ENCODE measurements at regions not wholly inside any gene's neighbourhood (a gene's known extent, or its start where the extent isn't known, plus 50 kb on each side); places are given as distances from the start of the nearest gene placed in this dataset.
"Not testable (repeated sequence)": the region's sequence is repeated elsewhere in the genome, so short reads cannot be mapped to it uniquely, and the experiment has no call there.

DNA sequence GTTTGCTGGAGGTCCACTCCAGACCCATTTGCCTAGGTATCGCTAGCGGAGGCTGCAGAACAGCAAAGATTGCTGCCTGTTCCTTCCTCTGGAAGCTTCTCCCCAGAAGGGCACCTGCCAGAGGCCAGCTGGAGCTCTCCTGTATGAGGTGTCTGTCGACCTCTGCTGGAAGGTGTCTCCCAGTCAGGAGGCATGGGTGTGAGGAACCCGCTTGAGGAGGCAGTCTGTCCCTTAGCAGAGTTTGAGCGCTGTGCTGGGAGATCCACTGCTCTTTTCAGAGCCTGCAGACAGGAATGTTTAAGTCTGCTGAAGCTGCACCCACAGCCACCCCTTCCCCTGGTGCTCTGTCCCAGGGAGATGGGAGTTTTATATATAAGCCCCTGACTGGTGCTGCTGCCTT lies 335.0 kb upstream of the DNAJC19 start:
- H3K36me3 Mint-ChIP-seq (ENCODE audit: low read depth); H3K9me3 Mint-ChIP-seq; POLR2A ChIA-PET; H3K27me3 Mint-ChIP-seq; CTCF ChIA-PET; H3K27ac Mint-ChIP-seq; H3K4me1 Mint-ChIP-seq; DNase-seq; H3K4me3 Mint-ChIP-seq: not testable (repeated sequence)

DNA sequence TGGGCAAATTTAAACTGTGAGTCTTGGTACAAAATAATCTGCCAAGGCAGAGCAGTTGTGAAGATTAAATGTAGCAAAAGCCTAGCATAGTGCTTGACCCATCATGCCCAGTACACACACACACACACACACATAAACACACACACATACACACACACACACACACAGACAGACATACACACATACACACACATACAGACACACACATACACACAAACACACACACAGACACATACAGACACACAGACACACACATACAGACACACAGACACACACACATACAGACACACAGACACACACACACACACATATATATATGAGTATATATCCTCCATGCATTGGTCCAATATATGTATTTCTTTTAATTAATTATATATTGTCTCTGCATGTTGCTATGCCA lies 328.8 kb upstream of the DNAJC19 start:
- DNase-seq, result no peak
- Mint-ChIP-seq H3K9me3 (peaks cover 2% of the 10 kb centered on the region), H3K27me3 (no peaks in the 10 kb centered on the region), H3K27ac (no peak overlapping the region), H3K4me3 (no peak overlapping the region), H3K36me3 (ENCODE audit: low read depth) (no peaks in the 10 kb centered on the region), H3K4me1 (no peaks in the 10 kb centered on the region)
- ChIA-PET CTCF (no interaction called here), POLR2A (no interaction called here)

DNA sequence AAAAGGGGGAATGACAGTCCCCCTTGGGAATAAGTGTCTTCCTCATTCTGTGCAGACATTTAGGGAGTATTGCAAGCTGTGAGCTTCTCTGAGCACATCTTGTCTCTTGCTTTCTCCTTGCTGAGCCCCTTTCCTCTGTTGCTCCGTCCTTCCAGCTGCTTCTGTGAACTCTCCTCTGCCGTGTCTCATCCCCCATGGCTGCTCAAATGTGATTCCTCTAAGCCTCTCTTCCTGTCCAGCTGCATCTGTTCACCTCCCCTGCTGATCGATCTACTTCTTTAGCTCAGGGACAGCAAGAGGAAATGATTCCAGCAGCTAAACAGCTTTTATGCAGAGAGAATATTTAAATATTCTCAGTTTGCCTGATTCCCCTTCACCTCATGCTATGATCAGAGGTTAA lies 328.0 kb upstream of the DNAJC19 start:
- no peaks in the 10 kb centered on the region for H3K27me3 Mint-ChIP-seq
- H3K36me3 Mint-ChIP-seq (ENCODE audit: low read depth), result no peaks in the 10 kb centered on the region
- H3K4me3 Mint-ChIP-seq, result no peak overlapping the region
- H3K27ac Mint-ChIP-seq, result no peak overlapping the region
- no peak for DNase-seq
- peaks cover 2% of the 10 kb centered on the region for H3K9me3 Mint-ChIP-seq
- no peaks in the 10 kb centered on the region for H3K4me1 Mint-ChIP-seq
- POLR2A ChIA-PET, result no interaction called here
- CTCF ChIA-PET, result no interaction called here

DNA sequence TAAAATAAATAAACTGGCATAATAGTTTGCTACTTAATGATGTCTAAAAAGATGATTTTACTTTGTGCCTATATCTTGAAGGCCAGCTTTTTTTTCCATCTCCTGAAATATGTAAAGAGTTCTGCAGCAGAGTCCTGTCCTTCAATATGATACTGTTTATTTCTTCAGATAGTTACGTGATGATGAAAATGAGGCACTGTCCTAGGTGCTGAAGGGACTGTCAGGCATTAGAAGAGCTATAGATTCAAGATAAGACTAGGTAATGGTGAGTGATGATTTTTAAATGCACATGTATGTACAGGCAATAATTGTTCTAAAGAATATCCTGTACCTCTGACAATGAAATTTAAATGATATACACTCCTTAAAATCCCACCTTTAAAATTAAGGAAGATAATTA lies 326.9 kb upstream of the DNAJC19 start:
- H3K27ac Mint-ChIP-seq, result no peak overlapping the region
- no peak overlapping the region for H3K4me3 Mint-ChIP-seq
- ChIA-PET CTCF (no interaction called here), POLR2A (no interaction called here)
- no peaks in the 10 kb centered on the region for H3K27me3 Mint-ChIP-seq
- DNase-seq, result no peak
- peaks cover 2% of the 10 kb centered on the region for H3K9me3 Mint-ChIP-seq
- no peaks in the 10 kb centered on the region for H3K36me3 Mint-ChIP-seq (ENCODE audit: low read depth)
- H3K4me1 Mint-ChIP-seq, result no peaks in the 10 kb centered on the region

DNA sequence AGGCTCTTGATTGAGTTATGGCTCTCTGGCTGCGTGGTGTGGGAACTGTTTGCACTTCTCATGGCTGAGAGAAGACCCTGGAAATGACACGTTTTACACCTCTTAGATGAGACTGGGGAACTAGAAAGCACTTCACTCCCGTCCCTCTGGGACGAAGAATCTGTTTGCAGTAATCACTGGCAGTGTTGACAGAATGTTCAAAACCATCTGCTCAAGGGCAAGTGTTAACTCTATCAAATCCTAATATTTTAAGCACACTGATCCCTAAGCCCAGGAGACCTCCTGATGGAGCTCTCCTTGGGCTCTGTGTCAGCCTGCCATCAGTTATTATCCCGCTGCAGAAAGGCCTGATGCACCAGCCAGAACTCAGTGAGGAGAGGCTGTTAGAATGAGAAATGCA lies 323.8 kb upstream of the DNAJC19 start:
- Mint-ChIP-seq H3K4me3 (no peak overlapping the region), H3K36me3 (ENCODE audit: low read depth) (no peaks in the 10 kb centered on the region), H3K9me3 (peaks cover 2% of the 10 kb centered on the region), H3K27ac (no peak overlapping the region), H3K27me3 (no peaks in the 10 kb centered on the region), H3K4me1 (no peaks in the 10 kb centered on the region)
- DNase-seq, result no peak
- ChIA-PET CTCF (no interaction called here), POLR2A (no interaction called here)

DNA sequence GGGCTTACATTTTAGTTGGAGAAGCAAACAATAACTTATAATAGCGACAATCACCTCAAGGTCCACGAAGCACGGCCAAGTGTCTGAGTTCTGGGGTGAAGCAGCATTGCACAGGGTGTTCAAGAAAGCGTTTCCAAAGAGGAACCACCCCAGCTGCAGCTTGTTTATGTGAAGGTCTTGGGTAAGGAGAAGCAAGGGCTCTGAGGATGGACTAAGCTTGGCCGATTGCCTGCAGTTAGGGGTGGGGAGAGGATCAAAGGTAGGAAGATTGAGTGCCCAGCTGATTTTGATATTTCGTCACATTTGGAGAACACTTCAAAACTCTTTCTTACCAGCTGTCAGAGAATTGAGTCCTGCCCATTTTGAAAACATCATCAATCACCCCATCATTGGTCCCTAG lies 321.6 kb upstream of the DNAJC19 start:
- Mint-ChIP-seq H3K4me3 (no peak overlapping the region), H3K4me1 (no peaks in the 10 kb centered on the region), H3K27me3 (no peaks in the 10 kb centered on the region), H3K36me3 (ENCODE audit: low read depth) (no peaks in the 10 kb centered on the region), H3K27ac (no peak overlapping the region), H3K9me3 (no peaks in the 10 kb centered on the region)
- POLR2A ChIA-PET, result no interaction called here
- CTCF ChIA-PET, result no interaction called here
- DNase-seq, result no peak

DNA sequence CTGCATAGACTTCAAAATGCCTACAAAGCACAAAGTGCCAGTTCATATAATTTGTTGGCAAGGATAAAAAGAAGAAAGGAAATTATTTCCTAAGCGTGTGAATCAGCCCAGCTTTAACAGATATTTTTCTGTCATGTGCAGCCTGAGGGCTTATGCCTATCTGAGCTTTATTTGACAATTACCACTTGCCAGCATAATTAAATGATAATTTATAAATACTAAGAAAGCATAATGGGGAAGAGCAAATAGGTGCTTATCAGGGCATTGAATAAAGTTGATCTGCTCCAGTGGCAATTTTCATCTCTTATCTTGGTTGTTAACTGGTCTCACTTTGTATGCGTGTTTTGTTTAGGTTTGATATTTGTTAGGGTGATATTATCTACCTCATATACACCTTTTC lies 313.4 kb upstream of the DNAJC19 start:
- ChIA-PET CTCF (no interaction called here), POLR2A (no interaction called here)
- no peak for DNase-seq
- Mint-ChIP-seq H3K4me1 (no peaks in the 10 kb centered on the region), H3K9me3 (no peaks in the 10 kb centered on the region), H3K27me3 (no peaks in the 10 kb centered on the region), H3K4me3 (no peak overlapping the region), H3K36me3 (ENCODE audit: low read depth) (no peaks in the 10 kb centered on the region), H3K27ac (no peak overlapping the region)

DNA sequence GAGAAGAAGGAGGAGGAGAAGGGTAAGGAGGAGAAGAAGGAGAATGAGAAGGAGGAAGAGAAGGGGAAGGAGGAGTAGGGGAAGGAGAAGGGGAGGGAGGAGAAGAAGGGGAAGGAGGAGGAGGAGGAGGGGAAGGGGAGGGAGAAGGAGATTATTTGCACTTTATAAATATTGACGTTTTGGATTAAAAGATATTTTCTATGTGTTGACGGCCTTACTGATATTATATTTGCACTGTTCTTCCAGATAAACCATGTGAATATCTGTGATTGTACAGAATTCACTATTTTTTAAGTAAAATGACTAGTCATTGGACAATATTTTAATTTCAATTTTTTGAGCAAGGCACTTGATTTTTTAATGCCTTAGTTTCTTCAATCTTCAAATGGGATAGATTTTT lies 310.5 kb upstream of the DNAJC19 start:
- CTCF ChIA-PET, result no interaction called here

DNA sequence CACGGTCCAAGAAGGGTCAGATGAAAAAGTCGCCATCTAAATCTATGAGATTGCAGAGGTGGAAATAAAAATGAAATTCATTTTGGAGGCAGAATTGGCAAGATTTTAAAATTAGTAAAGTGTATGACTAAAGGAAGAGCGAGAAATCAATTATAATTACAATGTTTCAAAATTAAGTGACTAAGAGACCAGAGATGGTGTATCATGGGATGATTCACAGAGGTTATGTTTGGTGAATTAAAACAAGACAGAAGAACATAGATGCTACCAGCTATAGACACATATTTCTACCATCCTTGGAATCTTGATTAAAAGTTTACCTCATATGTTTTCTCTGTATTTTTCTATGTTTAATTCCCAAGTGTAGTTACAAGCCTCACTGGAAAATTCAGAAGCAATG lies 308.9 kb upstream of the DNAJC19 start:
- no peak for DNase-seq
- POLR2A ChIA-PET, result no interaction called here
- CTCF ChIA-PET, result no interaction called here
- Mint-ChIP-seq H3K4me3 (no peak overlapping the region), H3K9me3 (no peaks in the 10 kb centered on the region), H3K4me1 (no peaks in the 10 kb centered on the region), H3K36me3 (ENCODE audit: low read depth) (no peaks in the 10 kb centered on the region), H3K27me3 (no peaks in the 10 kb centered on the region), H3K27ac (no peak overlapping the region)

More for the DNA sequence above, 310.5 kb upstream of the DNAJC19 start:
- H3K27ac Mint-ChIP-seq, result no peak overlapping the region
- POLR2A ChIA-PET, result no interaction called here
- no peaks in the 10 kb centered on the region for H3K36me3 Mint-ChIP-seq (ENCODE audit: low read depth)
- no peaks in the 10 kb centered on the region for H3K27me3 Mint-ChIP-seq
- no peak overlapping the region for H3K4me3 Mint-ChIP-seq
- no peak for DNase-seq
- no peaks in the 10 kb centered on the region for H3K4me1 Mint-ChIP-seq
- no peaks in the 10 kb centered on the region for H3K9me3 Mint-ChIP-seq

DNA sequence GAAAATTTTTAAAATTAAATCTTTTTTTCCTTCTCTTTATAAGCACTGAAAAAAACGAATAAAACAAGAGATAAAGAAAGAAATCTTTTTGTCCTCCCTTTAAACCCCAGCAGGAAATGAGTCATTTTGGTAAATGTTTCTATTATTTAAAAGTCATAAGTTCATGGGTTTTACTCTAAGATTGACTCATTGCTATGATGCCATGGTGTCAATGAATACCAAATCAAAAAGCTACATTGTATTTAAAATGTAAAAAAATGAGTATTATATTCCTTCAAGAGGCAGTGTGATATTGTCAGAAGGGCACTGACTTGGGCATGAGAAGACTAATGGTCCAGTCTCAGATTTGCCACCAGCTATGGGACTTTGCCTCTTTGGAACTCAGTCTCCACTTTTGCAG lies 303.4 kb upstream of the DNAJC19 start:
- no peak overlapping the region for H3K27ac Mint-ChIP-seq
- H3K4me1 Mint-ChIP-seq, result no peaks in the 10 kb centered on the region
- DNase-seq, result no peak
- ChIA-PET POLR2A (no interaction called here), CTCF (no interaction called here)
- H3K4me3 Mint-ChIP-seq, result no peak overlapping the region
- H3K9me3 Mint-ChIP-seq, result no peaks in the 10 kb centered on the region
- H3K27me3 Mint-ChIP-seq, result no peaks in the 10 kb centered on the region
- no peaks in the 10 kb centered on the region for H3K36me3 Mint-ChIP-seq (ENCODE audit: low read depth)

DNA sequence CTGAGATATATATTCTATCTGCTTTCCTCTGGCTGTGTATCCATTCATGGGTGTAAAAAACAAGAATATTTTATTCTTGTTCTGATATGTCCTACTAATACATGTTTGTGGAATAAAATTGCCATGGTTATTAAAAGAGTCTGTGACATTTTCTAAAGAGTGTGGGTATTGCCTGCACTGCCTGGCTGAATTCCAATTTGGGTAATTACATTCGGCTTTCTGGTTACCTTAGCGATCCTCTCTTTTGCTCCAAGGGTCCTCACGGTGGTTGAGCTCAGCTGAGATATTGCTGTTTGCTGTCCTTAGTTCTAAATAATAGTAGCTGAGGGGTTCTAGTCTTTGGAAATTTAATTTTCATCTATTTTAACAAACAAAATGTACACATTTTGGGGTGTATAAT lies 301.4 kb upstream of the DNAJC19 start:
- no peaks in the 10 kb centered on the region for H3K4me1 Mint-ChIP-seq
- ChIA-PET POLR2A (no interaction called here), CTCF (no interaction called here)
- H3K9me3 Mint-ChIP-seq, result no peaks in the 10 kb centered on the region
- H3K27ac Mint-ChIP-seq, result no peak overlapping the region
- DNase-seq, result no peak
- no peak overlapping the region for H3K4me3 Mint-ChIP-seq
- no peaks in the 10 kb centered on the region for H3K27me3 Mint-ChIP-seq
- no peaks in the 10 kb centered on the region for H3K36me3 Mint-ChIP-seq (ENCODE audit: low read depth)

DNA sequence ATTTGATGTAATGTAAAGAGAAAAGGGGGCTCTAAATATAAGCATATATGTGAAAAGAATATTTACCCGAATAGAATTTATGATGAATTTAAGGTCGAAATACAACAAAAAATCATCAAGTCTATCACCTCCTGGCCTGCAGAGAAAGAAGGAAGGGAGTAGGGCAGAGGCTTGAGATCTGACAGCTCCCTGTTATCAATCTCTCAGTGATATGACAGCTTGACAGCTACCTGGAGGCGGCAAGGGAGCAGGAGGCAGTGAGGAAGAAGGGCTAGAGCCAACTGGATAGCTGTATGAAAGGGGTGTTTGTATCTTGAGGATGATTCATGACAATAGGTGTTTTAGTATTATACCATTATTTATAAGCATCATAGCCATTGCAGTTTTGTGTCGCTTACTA lies 299.8 kb upstream of the DNAJC19 start:
- Mint-ChIP-seq H3K36me3 (ENCODE audit: low read depth) (no peaks in the 10 kb centered on the region), H3K9me3 (no peaks in the 10 kb centered on the region), H3K4me3 (no peak overlapping the region), H3K27ac (no peak overlapping the region), H3K27me3 (no peaks in the 10 kb centered on the region), H3K4me1 (no peaks in the 10 kb centered on the region)
- CTCF ChIA-PET, result no interaction called here
- DNase-seq, result no peak
- POLR2A ChIA-PET, result no interaction called here

DNA sequence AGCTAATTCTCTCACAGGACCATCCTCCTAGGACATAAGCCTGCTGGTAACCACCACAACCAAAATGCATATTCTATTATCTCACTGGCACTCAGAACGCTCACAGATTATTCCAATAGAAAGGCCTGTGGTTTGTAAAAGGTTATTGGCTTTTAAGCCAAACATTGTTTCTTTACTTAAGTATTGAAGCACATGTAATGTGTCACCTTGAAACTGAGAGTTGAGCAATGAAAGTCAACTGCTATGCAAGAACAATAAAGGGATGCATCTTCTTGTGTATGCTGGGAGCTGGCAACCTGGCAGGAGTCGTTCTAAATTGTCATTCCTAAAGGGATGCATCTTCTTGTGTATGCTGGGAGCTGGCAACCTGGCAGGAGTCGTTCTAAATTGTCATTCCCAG lies 298.6 kb upstream of the DNAJC19 start:
- Mint-ChIP-seq H3K4me3 (no peak overlapping the region), H3K36me3 (ENCODE audit: low read depth) (no peaks in the 10 kb centered on the region), H3K27ac (no peak overlapping the region), H3K4me1 (no peaks in the 10 kb centered on the region), H3K9me3 (no peaks in the 10 kb centered on the region), H3K27me3 (no peaks in the 10 kb centered on the region)
- POLR2A ChIA-PET, result no interaction called here
- DNase-seq, result no peak
- CTCF ChIA-PET, result no interaction called here

DNA sequence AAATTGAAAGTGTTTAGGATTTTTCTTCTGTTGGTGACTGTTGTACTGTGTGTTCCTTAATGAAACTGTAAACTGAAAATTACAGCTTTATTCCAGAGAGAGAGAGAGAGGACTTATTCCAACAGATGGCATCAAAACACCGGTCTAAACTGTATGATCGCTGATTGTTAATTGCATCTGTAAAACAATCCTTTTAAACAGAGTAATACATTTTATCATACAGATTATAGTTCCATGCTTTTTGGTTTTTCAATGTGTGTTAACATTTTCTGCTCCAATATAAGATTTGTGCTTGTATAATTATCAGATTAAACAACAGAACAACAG lies 289.7 kb upstream of the DNAJC19 start:
- H3K9me3 Mint-ChIP-seq, result no peaks in the 10 kb centered on the region
- no peak for DNase-seq
- POLR2A ChIA-PET, result no interaction called here
- no peak overlapping the region for H3K4me3 Mint-ChIP-seq
- H3K27me3 Mint-ChIP-seq, result no peaks in the 10 kb centered on the region
- no peaks in the 10 kb centered on the region for H3K36me3 Mint-ChIP-seq (ENCODE audit: low read depth)
- H3K4me1 Mint-ChIP-seq, result no peaks in the 10 kb centered on the region
- no peak overlapping the region for H3K27ac Mint-ChIP-seq
- CTCF ChIA-PET, result interaction anchor here (0.9 kb wide), 1 partner anchor 20 kb away, joined by 3 read pairs; no protein-coding TSS in a partner anchor

DNA sequence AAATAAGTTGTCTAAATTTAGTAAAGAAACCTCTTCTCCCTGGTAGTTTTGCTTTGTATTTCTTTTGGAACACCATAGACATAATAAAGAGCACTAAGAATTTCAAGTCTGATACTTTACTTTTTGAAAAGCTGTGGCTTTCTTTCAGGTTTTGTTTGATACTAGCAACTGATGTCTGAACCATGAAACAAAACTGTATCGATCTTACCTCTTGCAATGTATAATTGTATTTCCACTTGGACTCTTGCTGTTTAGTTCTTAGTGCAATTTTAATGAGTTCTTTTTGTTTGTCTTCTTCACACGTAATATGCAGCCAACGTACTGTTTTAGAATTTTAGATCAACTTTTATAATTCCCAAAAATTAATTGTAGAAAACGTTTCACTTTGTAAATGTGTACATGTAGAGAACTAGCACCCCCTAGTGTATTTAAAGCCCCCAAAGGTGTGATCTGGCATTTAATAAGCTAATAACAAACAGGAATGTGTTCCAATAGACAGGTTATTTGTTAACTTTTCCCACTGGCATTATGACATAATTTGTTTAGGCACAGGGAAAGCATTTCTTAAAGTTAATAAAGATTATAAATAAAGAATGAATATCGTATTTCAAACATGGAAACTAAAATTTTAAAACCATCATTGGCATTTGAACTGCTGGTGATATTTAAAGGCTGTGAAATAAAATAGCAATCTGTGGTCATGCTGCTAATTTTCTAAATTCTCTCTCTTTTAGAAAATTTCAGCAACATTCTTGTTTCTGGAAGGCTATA lies 289.1 kb upstream of the DNAJC19 start:
- H3K4me1 Mint-ChIP-seq, result no peaks in the 10 kb centered on the region
- no peaks in the 10 kb centered on the region for H3K36me3 Mint-ChIP-seq (ENCODE audit: low read depth)
- no peaks in the 10 kb centered on the region for H3K9me3 Mint-ChIP-seq
- H3K27me3 Mint-ChIP-seq, result no peaks in the 10 kb centered on the region
- no peak overlapping the region for H3K27ac Mint-ChIP-seq
- CTCF ChIA-PET, result interaction anchor here (0.9 kb wide), 1 partner anchor 19 kb away, joined by 3 read pairs; no protein-coding TSS in a partner anchor
- no peak overlapping the region for H3K4me3 Mint-ChIP-seq
- POLR2A ChIA-PET, result no interaction called here
- no peak for DNase-seq

All from activated CD4-positive, alpha-beta memory T cell treated with anti-CD3 and anti-CD28 coated beads, Interleukin-2, amount 10 ng/mL, durations not matched to agents 7 days and 5 days (primary cell).